Activated naive CD8-positive, alpha-beta T cell treated with anti-CD3 and anti-CD28 coated beads, Interleukin-2, amount 50 U/mL, for 24 hours (primary cell): ENCODE measurements at regions not wholly inside any gene's neighbourhood (a gene's known extent, or its start where the extent isn't known, plus 50 kb on each side); places are given as distances from the start of the nearest gene placed in this dataset.

Experiments
- ATAC-seq: fragments of 150-1000 bp; cut with Tn5 transposase; one replicate; pipeline ENCODE4 v1.10.0; 2021
- DNase-seq: peaks from one replicate; pipeline ENCODE4 v3.0.0; 2021
- H3K27ac Mint-ChIP-seq: one replicate; pipeline ENCODE4 v1.8.0; 2021; ENCODE audit warnings: mild to moderate bottlenecking, mixed read lengths
- H3K27me3 Mint-ChIP-seq: one replicate; pipeline ENCODE4 v1.8.0; 2021; ENCODE audit warnings: mixed read lengths
- H3K36me3 Mint-ChIP-seq: one replicate; pipeline ENCODE4 v1.8.0; 2021; ENCODE audit warnings: low read depth, mixed read lengths
- H3K4me1 Mint-ChIP-seq: one replicate; pipeline ENCODE4 v1.8.0; 2021; ENCODE audit warnings: mixed read lengths
- H3K4me3 Mint-ChIP-seq: one replicate; pipeline ENCODE4 v1.8.0; 2021; ENCODE audit warnings: mild to moderate bottlenecking, moderate library complexity, mixed read lengths
- H3K9me3 Mint-ChIP-seq: one replicate; pipeline ENCODE4 v1.8.0; 2021; ENCODE audit warnings: mixed read lengths

- peak overlapping the region; percentile 86 for H3K4me3 Mint-ChIP-seq
- peaks cover 84% of the 10 kb centered on the region for H3K4me1 Mint-ChIP-seq
- peaks cover 93% of the 10 kb centered on the region for H3K36me3 Mint-ChIP-seq
- ATAC-seq: no peak
- no peaks in the 10 kb centered on the region for H3K27me3 Mint-ChIP-seq
- H3K27ac Mint-ChIP-seq: peak overlapping the region; percentile 99
- H3K9me3 Mint-ChIP-seq: no peaks in the 10 kb centered on the region
- no peak for DNase-seq
Measured at GRCh38 chr14:22513066-22513812, 75.8 kb downstream of the DAD1 start.

- DNase-seq: no peak
- Mint-ChIP-seq H3K36me3 (peaks cover 93% of the 10 kb centered on the region), H3K9me3 (no peaks in the 10 kb centered on the region), H3K4me1 (peaks cover 81% of the 10 kb centered on the region), H3K4me3 (peak overlapping the region; percentile 86), H3K27ac (peak overlapping the region; percentile 99), H3K27me3 (no peaks in the 10 kb centered on the region)
- ATAC-seq: no peak
Measured at GRCh38 chr14:22512106-22512814, 76.8 kb downstream of the DAD1 start.

DNA sequence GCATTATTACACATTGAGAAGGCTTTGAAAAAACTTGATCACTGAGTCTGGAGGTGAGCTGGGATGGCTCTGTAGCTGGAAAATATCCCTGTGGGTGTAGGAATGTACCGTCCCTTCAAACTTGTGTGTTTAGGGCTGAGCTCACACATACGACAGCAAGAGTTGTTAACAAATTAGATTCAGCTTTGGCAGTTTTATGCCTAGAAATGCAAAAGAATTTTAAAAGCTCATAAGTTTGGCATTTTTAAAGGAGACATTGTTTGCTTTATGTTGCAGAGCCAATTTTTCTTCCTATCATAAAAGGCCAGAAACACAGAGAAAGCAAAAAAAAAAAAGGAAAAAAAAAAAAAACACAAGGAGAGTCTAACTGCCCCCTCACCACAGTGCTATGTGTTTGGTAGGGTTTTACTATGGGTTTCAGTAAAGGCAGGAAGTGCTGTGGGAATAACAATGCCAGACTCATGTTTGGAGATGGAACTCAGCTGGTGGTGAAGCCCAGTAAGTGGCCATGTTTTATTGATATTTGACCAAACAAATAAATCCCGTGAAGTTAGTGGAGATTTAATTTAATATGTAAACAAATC lies 78.4 kb downstream of the DAD1 start:
- peak overlapping the region; percentile 99 for H3K27ac Mint-ChIP-seq
- DNase-seq: no peak
- peak overlapping the region; percentile 86 for H3K4me3 Mint-ChIP-seq
- no peak for ATAC-seq
- peaks cover 82% of the 10 kb centered on the region for H3K4me1 Mint-ChIP-seq
- H3K27me3 Mint-ChIP-seq: no peaks in the 10 kb centered on the region
- H3K36me3 Mint-ChIP-seq: peaks cover 94% of the 10 kb centered on the region
- no peaks in the 10 kb centered on the region for H3K9me3 Mint-ChIP-seq

GRCh38 chr14:22509751-22510300 lies 79.2 kb downstream of the DAD1 start:
- Mint-ChIP-seq H3K36me3 (peaks cover 94% of the 10 kb centered on the region), H3K27me3 (no peaks in the 10 kb centered on the region), H3K4me1 (peaks cover 82% of the 10 kb centered on the region), H3K4me3 (peak overlapping the region; percentile 86), H3K9me3 (no peaks in the 10 kb centered on the region), H3K27ac (peak overlapping the region; percentile 99)
- ATAC-seq (no peak), DNase-seq (no peak)

- no peaks in the 10 kb centered on the region for H3K27me3 Mint-ChIP-seq
- H3K4me3 Mint-ChIP-seq: peak overlapping the region; percentile 86
- DNase-seq (no peak), ATAC-seq (no peak)
- peaks cover 80% of the 10 kb centered on the region for H3K4me1 Mint-ChIP-seq
- peak overlapping the region; percentile 99 for H3K27ac Mint-ChIP-seq
- no peaks in the 10 kb centered on the region for H3K9me3 Mint-ChIP-seq
- H3K36me3 Mint-ChIP-seq: peaks cover 91% of the 10 kb centered on the region
Measured at GRCh38 chr14:22509036-22509709, 79.9 kb downstream of the DAD1 start.

DNA sequence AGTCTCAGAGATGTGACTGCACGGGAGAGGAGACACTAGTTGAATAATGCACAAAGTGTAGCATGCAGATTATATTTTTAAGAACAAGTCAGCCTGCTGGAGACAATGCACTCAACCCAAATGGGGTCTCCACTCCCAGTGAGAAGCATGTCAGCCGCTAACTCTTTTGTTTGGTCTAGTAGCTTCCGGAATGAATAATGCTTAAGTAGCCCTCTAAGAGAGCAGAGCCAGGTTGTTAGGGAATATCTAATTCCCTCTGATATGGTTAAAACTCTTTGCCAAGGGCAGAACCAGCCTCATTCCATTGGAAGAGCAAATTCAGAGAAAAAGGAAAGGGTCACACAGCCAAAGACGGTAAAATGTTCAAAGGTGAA lies 80.4 kb downstream of the DAD1 start:
- Mint-ChIP-seq H3K9me3 (no peaks in the 10 kb centered on the region), H3K4me3 (peak overlapping the region; percentile 86), H3K27ac (peak overlapping the region; percentile 99), H3K36me3 (peaks cover 92% of the 10 kb centered on the region), H3K27me3 (no peaks in the 10 kb centered on the region), H3K4me1 (peaks cover 80% of the 10 kb centered on the region)
- DNase-seq (no peak), ATAC-seq (no peak)

GRCh38 chr14:22508150-22508457 lies 80.9 kb downstream of the DAD1 start:
- peak overlapping the region; percentile 99 for H3K27ac Mint-ChIP-seq
- peak overlapping the region; percentile 86 for H3K4me3 Mint-ChIP-seq
- no peaks in the 10 kb centered on the region for H3K27me3 Mint-ChIP-seq
- H3K9me3 Mint-ChIP-seq: no peaks in the 10 kb centered on the region
- no peak for ATAC-seq
- DNase-seq: no peak
- H3K4me1 Mint-ChIP-seq: peaks cover 77% of the 10 kb centered on the region
- H3K36me3 Mint-ChIP-seq: peaks cover 92% of the 10 kb centered on the region

GRCh38 chr14:22506778-22507351 lies 82.2 kb downstream of the DAD1 start:
- Mint-ChIP-seq H3K27ac (peak overlapping the region; percentile 99), H3K36me3 (peaks cover 93% of the 10 kb centered on the region), H3K4me1 (peaks cover 71% of the 10 kb centered on the region), H3K27me3 (no peaks in the 10 kb centered on the region), H3K4me3 (peak overlapping the region; percentile 86), H3K9me3 (no peaks in the 10 kb centered on the region)
- peak; percentile 83 for ATAC-seq
- DNase-seq: no peak

DNA sequence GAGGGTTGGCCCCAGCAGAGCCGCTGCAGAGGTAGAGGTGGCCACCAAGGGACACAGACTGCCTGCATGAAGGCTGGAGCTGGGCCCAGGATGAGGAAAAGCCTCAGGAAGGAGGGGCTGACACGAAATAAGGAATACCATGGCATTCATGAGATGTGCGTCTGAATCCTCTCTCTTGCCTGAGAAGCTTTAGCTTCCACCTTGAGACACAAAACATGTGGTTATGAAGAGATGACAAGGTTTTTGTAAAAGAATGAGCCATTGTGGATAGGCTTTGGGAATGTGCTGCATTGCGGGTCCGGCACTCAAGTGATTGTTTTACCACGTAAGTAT lies 82.7 kb downstream of the DAD1 start:
- Mint-ChIP-seq H3K4me3 (peak overlapping the region; percentile 86), H3K27ac (peak overlapping the region; percentile 99), H3K36me3 (peaks cover 93% of the 10 kb centered on the region), H3K4me1 (peaks cover 66% of the 10 kb centered on the region), H3K9me3 (no peaks in the 10 kb centered on the region), H3K27me3 (no peaks in the 10 kb centered on the region)
- DNase-seq: no peak
- no peak for ATAC-seq

GRCh38 chr14:22505697-22506377 lies 83.2 kb downstream of the DAD1 start:
- peaks cover 92% of the 10 kb centered on the region for H3K36me3 Mint-ChIP-seq
- H3K9me3 Mint-ChIP-seq: no peaks in the 10 kb centered on the region
- no peaks in the 10 kb centered on the region for H3K27me3 Mint-ChIP-seq
- peak overlapping the region; percentile 86 for H3K4me3 Mint-ChIP-seq
- ATAC-seq (peak; percentile 48), DNase-seq (no peak)
- H3K27ac Mint-ChIP-seq: peak overlapping the region; percentile 99
- H3K4me1 Mint-ChIP-seq: peaks cover 61% of the 10 kb centered on the region

- Mint-ChIP-seq H3K36me3 (peaks cover 90% of the 10 kb centered on the region), H3K4me1 (peaks cover 61% of the 10 kb centered on the region), H3K9me3 (no peaks in the 10 kb centered on the region), H3K27me3 (no peaks in the 10 kb centered on the region), H3K4me3 (peak overlapping the region; percentile 86), H3K27ac (peak overlapping the region; percentile 99)
- DNase-seq: no peak
- no peak for ATAC-seq
Measured at GRCh38 chr14:22505309-22505696, 83.7 kb downstream of the DAD1 start.

DNA sequence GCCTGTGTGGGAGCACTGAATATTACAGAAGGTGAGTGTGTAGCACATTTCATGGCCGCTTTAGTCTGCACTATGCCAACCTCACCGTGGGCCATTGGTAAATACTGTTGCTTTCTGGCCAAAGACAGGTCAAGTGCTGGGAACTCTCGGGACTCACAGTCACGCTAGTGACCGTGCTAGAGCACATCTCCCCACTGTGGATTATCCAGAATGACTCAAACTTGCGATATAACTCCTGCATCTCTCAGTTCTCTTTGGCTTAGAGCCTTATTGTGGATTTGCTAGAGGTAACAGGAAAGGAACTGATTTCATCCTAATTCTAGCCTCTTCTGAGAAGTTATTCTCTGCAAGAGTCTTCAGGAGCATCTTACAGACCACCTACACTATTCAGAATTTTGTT lies 86.5 kb downstream of the DAD1 start:
- Mint-ChIP-seq H3K27me3 (no peaks in the 10 kb centered on the region), H3K36me3 (peaks cover 85% of the 10 kb centered on the region), H3K4me3 (peak overlapping the region; percentile 88), H3K27ac (peak overlapping the region; percentile 95), H3K9me3 (no peaks in the 10 kb centered on the region), H3K4me1 (peaks cover 56% of the 10 kb centered on the region)
- DNase-seq (no peak), ATAC-seq (peak; percentile 9)

- peak overlapping the region; percentile 95 for H3K27ac Mint-ChIP-seq
- ATAC-seq (no peak), DNase-seq (no peak)
- H3K9me3 Mint-ChIP-seq: no peaks in the 10 kb centered on the region
- no peaks in the 10 kb centered on the region for H3K27me3 Mint-ChIP-seq
- peaks cover 85% of the 10 kb centered on the region for H3K36me3 Mint-ChIP-seq
- peaks cover 57% of the 10 kb centered on the region for H3K4me1 Mint-ChIP-seq
- H3K4me3 Mint-ChIP-seq: peak overlapping the region; percentile 88
Measured at GRCh38 chr14:22502007-22502406, 87.0 kb downstream of the DAD1 start.
